ENCODE measurements at regions not wholly inside any gene's neighbourhood (a gene's known extent, or its start where the extent isn't known, plus 50 kb on each side); places are given as distances from the start of the nearest gene placed in this dataset.
"Not testable (repeated sequence)": the region's sequence is repeated elsewhere in the genome, so short reads cannot be mapped to it uniquely, and the experiment has no call there.

DNA sequence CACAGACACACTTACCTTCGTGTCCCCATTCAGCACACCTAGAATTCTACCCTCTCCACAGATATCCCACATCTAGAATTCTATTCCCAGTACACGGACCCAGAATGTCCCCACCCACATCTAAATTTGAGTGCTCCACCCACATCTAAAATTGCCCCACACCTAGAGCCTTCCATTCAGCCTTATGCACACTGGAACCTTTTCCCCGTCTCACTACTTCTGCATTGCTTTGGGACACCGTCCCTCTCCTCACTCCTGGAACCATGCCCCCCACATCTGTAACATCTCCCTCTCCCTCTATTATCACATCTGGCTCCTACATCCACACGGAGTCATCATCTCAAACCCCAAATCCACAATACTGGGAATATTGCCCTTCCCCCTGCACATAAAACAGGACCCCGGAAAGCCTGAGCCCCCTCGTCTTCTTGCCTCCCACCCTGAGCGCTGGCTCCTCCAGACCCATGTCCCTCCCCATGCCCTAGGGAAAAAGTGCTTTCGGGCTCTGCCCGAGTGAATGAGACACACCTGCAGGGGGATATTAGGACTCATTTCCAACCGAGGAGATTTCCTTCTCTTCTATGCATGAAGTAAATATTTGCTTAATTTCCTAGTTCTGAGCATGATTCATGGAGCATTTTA is 125.8 kb upstream of the UNC5B start:
- in situ Hi-C loops (cut with MboI; ENCODE audit: low sequenced_read_pairs, unreplicated experiment) = no loop called here
- no peak for DNase-seq (ENCODE audit: low spot score)
- no peak for TF ChIP-seq CTCF (IDR thresholded peaks at IDR 0.05; ENCODE audit: borderline replicate concordance, control extremely low read depth, extremely low read depth, insufficient read depth, missing control alignments)

DNA sequence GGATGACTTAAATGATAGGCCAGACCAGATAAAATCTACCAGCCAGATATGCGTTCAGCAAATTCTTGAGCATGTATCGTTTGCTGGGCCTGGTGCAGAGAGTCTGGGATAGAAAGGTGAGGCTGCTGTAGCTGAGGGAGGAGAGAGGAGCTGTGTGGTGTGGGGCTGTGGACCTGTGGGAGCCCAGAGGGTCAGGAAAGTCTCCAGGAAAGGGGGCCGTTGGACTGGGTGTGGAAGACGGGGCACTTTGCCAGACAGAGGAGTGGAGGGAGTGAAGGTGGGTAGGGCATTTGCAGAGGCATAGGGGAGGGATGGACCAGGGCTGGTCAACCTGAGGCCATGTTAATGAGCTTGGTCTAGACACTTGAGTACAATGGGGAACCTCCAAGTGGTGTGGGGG is 124.7 kb upstream of the UNC5B start:
- peak; percentile 4 for DNase-seq (ENCODE audit: low spot score)
- in situ Hi-C loops (cut with MboI; ENCODE audit: low sequenced_read_pairs, unreplicated experiment) = no loop called here
- no peak for TF ChIP-seq CTCF (IDR thresholded peaks at IDR 0.05; ENCODE audit: borderline replicate concordance, control extremely low read depth, extremely low read depth, insufficient read depth, missing control alignments)

DNA sequence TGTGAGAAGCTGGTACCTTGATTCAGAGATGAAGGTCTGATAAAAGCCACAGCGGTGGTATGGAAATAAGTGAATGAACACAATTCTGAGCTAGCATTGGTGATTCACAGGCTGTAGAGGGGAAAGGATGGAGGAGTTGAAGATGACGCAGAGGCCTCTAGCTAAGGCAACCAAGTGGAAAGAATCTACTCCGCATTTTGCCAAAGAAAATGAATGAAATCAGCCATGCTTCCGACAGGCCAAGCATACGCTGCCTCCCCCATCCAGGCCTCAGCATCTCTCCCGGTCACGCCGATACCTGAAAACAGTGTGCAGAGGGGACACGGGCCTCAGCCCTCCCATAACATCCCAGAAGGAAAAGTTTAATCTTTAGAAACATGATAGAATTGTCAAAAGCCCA is 124.3 kb upstream of the UNC5B start:
- in situ Hi-C loops (cut with MboI; ENCODE audit: low sequenced_read_pairs, unreplicated experiment) = no loop called here
- DNase-seq (ENCODE audit: low spot score) = no peak
- TF ChIP-seq CTCF (IDR thresholded peaks at IDR 0.05; ENCODE audit: borderline replicate concordance, control extremely low read depth, extremely low read depth, insufficient read depth, missing control alignments) = no peak

DNA sequence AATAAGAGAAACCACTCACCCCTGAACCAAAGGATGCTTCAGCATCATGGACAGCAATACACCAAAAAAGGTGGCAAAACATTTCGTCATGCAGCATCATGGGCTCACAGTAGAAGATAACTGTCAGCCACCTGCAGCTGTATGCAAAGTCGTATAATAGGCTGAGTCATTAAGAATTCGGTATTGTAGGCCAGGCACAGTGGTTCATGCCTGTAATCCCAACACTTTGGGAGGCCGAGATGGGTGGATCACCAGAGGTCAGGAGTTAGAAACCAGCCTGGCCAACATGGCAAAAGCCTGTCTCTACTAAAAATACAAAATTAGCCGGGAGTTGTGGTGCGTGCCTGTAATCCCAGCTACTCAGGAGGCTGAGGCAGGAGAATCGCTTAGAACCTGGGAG is 123.8 kb upstream of the UNC5B start:
- in situ Hi-C loops (cut with MboI; ENCODE audit: low sequenced_read_pairs, unreplicated experiment); DNase-seq (ENCODE audit: low spot score): not testable (repeated sequence)

DNA sequence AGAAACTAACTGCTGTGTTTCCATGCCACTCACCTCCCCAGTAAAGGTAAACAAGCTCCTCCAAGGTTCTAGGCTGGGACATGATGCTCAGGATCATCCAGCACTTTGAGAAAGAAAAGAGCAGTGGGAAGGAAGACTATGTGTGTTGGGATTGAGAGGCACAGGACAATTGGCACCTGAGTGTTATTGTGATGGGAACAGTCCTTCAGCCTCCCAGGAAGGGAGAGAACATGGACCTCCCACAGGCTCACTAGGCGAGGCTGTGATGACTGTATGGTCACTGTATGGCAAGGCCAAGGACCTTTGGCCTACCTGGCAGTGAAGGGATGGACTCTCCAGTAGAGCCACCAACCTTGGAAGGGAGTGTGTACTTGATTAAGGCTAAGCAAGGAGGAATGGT is 123.2 kb upstream of the UNC5B start:
- no peak for DNase-seq (ENCODE audit: low spot score)
- no peak for TF ChIP-seq CTCF (IDR thresholded peaks at IDR 0.05; ENCODE audit: borderline replicate concordance, control extremely low read depth, extremely low read depth, insufficient read depth, missing control alignments)
- in situ Hi-C loops (cut with MboI; ENCODE audit: low sequenced_read_pairs, unreplicated experiment) = no loop called here

GRCh38 chr10:71090330-71090729 is 122.0 kb upstream of the UNC5B start:
- TF ChIP-seq CTCF (IDR thresholded peaks at IDR 0.05; ENCODE audit: borderline replicate concordance, control extremely low read depth, extremely low read depth, insufficient read depth, missing control alignments) = no peak
- in situ Hi-C loops (cut with MboI; ENCODE audit: low sequenced_read_pairs, unreplicated experiment) = no loop called here
- peak; percentile 3 for DNase-seq (ENCODE audit: low spot score)

DNA sequence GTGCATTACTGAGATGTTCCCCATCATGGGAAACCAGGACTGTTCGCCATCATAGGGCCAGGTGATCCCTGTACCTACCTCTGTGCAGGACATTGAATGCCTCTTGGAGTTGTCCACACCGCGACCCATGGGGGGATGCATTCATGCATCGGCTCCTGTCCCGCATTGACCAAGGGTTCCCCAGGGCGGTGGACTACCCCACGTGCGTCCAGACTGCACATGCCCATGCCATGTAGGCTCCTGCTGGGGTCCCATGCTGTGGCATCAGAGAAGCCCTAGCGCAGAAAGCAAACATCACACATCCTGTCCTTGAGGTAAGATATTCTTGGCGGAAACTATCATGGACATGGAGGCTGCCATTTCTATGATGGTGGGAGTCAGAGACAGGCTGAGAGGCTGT is 121.6 kb upstream of the UNC5B start:
- peak; percentile 6 for DNase-seq (ENCODE audit: low spot score)

More for the DNA sequence above, 121.6 kb upstream of the UNC5B start:
- in situ Hi-C loops (cut with MboI; ENCODE audit: low sequenced_read_pairs, unreplicated experiment) = no loop called here
- TF ChIP-seq CTCF (IDR thresholded peaks at IDR 0.05; ENCODE audit: borderline replicate concordance, control extremely low read depth, extremely low read depth, insufficient read depth, missing control alignments) = no peak

Measured in GM13976 (cell line).